LNCAP (cell line): ENCODE measurements at regions not wholly inside any gene's neighbourhood (a gene's known extent, or its start where the extent isn't known, plus 50 kb on each side); places are given as distances from the start of the nearest gene placed in this dataset.

ENCODE experiments used
- CTCF ChIP-seq: fragments of 450-650 bp; IDR thresholded peaks from 2 replicates; pipeline ENCODE4 v1.5.1; 2017; ENCODE audit warnings: mild to moderate bottlenecking

- no peak for TF ChIP-seq CTCF
Observed at GRCh38 chr14:51394804-51395203, 154.8 kb downstream of the TMX1 start.

GRCh38 chr14:51395361-51395849, 155.4 kb downstream of the TMX1 start:
- TF ChIP-seq CTCF, result no peak

GRCh38 chr14:51396222-51396815, 156.3 kb downstream of the TMX1 start:
- no peak for TF ChIP-seq CTCF

GRCh38 chr14:51398898-51399297, 158.9 kb downstream of the TMX1 start:
- no peak for TF ChIP-seq CTCF

- TF ChIP-seq CTCF, result no peak
Observed at GRCh38 chr14:51400139-51400538, 160.1 kb downstream of the TMX1 start.

- TF ChIP-seq CTCF, result no peak
Observed at GRCh38 chr14:51401272-51401671, 161.2 kb downstream of the TMX1 start.

- no peak for TF ChIP-seq CTCF
Observed at GRCh38 chr14:51401756-51402155, 161.7 kb downstream of the TMX1 start.

- TF ChIP-seq CTCF, result no peak
Observed at GRCh38 chr14:51410897-51411296, 170.8 kb downstream of the TMX1 start.
